ENCODE measurements at regions not wholly inside any gene's neighbourhood (a gene's known extent, or its start where the extent isn't known, plus 50 kb on each side); places are given as distances from the start of the nearest gene placed in this dataset.

GRCh38 chr20:19923762-19924161 lies 93.4 kb upstream of the NAA20 start:
- DNase-seq, result no peak

- DNase-seq, result no peak
These were observed 92.9 kb upstream of the NAA20 start for GRCh38 chr20:19924255-19924654.

GRCh38 chr20:19926591-19926990 lies 90.6 kb upstream of the NAA20 start:
- no peak for DNase-seq

- DNase-seq, result no peak
These were observed 88.7 kb upstream of the NAA20 start for GRCh38 chr20:19928328-19929011.

GRCh38 chr20:19929012-19929360 lies 88.2 kb upstream of the NAA20 start:
- no peak for DNase-seq

GRCh38 chr20:19929481-19930145 lies 87.5 kb upstream of the NAA20 start:
- peak in 18 of 56 donors; percentile 8 to 53 (median 24) for DNase-seq

- no peak for DNase-seq
These were observed 86.7 kb upstream of the NAA20 start for GRCh38 chr20:19930426-19930825.

GRCh38 chr20:19932170-19932667 lies 84.9 kb upstream of the NAA20 start:
- DNase-seq, result no peak

GRCh38 chr20:19934792-19935491 lies 82.2 kb upstream of the NAA20 start:
- DNase-seq, result peak in 39 of 56 donors; percentile 11 to 79 (median 47)

- DNase-seq, result no peak
These were observed 81.3 kb upstream of the NAA20 start for GRCh38 chr20:19935842-19936241.

GRCh38 chr20:19936466-19937200 lies 80.5 kb upstream of the NAA20 start:
- no peak for DNase-seq

- peak in 7 of 56 donors; percentile 9 to 37 (median 19) for DNase-seq
These were observed 79.9 kb upstream of the NAA20 start for GRCh38 chr20:19937218-19937617.

GRCh38 chr20:19937651-19938420 lies 79.3 kb upstream of the NAA20 start:
- DNase-seq, result no peak

- DNase-seq, result no peak
These were observed 78.6 kb upstream of the NAA20 start for GRCh38 chr20:19938421-19939090.

- DNase-seq, result no peak
These were observed 76.1 kb upstream of the NAA20 start for GRCh38 chr20:19940988-19941460.

- no peak for DNase-seq
These were observed 74.6 kb upstream of the NAA20 start for GRCh38 chr20:19942611-19943010.

GRCh38 chr20:19943061-19943521 lies 74.1 kb upstream of the NAA20 start:
- peak in 25 of 56 donors; percentile 6 to 58 (median 24) for DNase-seq

GRCh38 chr20:19944772-19945459 lies 72.2 kb upstream of the NAA20 start:
- no peak for DNase-seq
